COR-L47 (cell line): ENCODE measurements at regions not wholly inside any gene's neighbourhood (a gene's known extent, or its start where the extent isn't known, plus 50 kb on each side); places are given as distances from the start of the nearest gene placed in this dataset.
"Not testable (repeated sequence)": the region's sequence is repeated elsewhere in the genome, so short reads cannot be mapped to it uniquely, and the experiment has no call there.

Experiments
- DNase-seq: peaks from one replicate; lab custom pipeline; 2025; lab: John Stamatoyannopoulos, UW

DNA sequence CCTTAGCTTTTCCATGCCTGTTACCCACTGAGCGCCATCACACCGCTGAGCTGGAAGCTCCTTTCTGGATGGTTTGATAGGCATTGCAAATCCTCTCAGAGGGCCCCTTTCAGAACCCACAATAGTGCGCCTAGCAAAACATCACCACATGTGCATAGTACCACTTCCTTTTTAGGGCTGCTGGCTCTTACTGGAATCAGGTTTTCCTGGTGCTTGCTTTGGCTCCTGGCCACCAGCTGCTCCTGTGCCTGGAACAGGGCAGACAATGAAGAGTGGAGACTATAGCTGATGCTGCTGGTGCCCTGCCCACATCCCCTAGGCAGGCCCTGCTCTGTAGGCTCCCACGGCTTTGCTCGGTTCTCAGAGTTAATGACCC lies 163.6 kb upstream of the SEMA6A start:
- DNase-seq = no peak

GRCh38 chr5:116736671-116737070 lies 162.0 kb upstream of the SEMA6A start:
- no peak for DNase-seq

DNA sequence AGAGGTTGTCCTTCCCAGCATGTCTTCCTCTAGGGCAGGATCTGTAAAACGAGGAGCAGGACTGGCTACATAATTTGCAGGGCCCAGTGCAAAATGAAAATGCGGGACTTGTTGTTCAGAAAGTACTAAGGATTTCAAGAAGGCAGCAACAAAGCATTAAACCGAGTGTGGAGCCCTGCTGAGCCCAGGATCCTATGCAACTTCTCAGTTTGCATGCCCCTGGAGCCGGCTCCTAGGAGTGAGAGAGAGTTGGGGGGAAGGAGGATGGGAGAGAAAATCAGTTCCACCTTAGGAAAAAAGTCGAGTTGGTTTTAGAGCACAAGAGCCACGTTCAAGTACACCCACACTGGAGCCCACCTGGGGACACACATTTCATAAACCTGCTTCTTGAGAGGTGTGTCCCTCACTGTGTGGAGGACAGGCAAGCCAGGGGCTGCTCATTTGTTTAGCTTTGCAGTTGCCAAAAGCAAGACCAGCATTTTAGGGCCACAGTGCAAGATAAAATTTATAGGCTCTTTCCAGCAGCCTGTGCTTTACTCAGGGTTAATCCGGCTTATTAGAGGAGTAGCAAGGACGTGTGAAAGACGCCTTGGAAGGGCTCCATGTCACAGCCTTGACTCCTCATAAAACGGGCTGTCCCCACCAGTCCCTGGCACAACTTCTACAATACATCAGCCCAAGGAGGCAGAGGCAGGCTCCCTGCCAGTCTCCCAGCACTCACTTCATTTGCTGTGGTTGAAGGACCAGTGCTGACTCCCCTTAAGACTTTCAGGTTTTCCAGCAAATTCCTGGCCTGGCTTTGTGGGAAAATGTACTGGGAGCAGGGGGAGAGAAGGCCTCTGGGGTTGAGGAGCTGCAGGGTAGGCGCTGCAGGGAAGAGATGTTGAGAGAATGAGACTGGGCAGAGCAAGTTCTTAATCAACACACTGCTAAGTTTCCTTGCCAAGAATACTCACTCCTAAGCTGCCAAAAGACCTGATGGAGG lies 159.7 kb upstream of the SEMA6A start:
- no peak for DNase-seq

- no peak for DNase-seq
Measured at GRCh38 chr5:116732591-116732990, 158.0 kb upstream of the SEMA6A start.

DNA sequence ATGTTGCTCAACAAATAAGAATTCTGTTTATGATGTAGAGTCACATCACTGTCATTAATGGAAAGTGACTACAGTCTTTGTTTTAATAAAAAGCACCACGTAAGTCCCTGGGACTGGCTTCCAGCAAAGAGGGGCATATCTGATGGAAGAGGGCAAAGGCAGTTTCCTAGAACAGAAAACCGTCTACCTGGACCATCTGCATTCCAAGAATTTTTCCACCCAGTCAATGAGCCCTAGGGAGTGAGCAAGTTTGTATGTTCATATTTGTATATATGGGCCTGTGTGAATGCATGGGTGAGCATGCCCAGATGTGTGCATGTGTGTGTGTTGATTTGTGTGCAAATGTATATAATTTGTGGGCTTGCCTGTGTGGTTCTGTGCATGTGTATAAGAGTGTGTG lies 156.8 kb upstream of the SEMA6A start:
- no peak for DNase-seq

- no peak for DNase-seq
Measured at GRCh38 chr5:116730706-116731105, 156.1 kb upstream of the SEMA6A start.

- DNase-seq = no peak
Measured at GRCh38 chr5:116730185-116730584, 155.6 kb upstream of the SEMA6A start.

- DNase-seq = no peak
Measured at GRCh38 chr5:116727248-116727647, 152.6 kb upstream of the SEMA6A start.

GRCh38 chr5:116726180-116726579 lies 151.6 kb upstream of the SEMA6A start:
- not testable (repeated sequence) for DNase-seq

DNA sequence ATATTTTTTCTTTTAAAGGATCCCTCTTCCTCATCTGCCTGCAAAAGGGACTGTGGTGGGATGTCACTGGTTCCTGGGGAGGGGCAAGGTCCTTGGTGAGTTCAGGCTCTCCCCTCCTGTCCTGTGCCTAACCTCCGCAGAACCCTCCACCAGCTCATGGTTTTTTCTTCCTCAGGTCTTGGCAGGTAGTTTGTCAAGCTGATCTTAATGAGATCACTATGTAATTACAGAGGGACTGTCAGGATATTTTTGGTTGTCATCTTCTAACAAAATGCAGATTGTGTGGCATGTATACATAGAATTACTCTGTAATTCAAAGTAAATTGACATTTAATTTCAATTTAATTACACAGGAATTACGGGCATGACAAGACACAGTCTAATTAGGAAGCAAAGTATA lies 150.3 kb upstream of the SEMA6A start:
- DNase-seq = no peak

GRCh38 chr5:116722651-116723050 lies 148.0 kb upstream of the SEMA6A start:
- no peak for DNase-seq

- DNase-seq = no peak
Measured at GRCh38 chr5:116719106-116719505, 144.5 kb upstream of the SEMA6A start.

- DNase-seq = no peak
Measured at GRCh38 chr5:116718317-116718716, 143.7 kb upstream of the SEMA6A start.

GRCh38 chr5:116709082-116709481 lies 134.5 kb upstream of the SEMA6A start:
- DNase-seq = no peak

GRCh38 chr5:116705121-116705519 lies 130.5 kb upstream of the SEMA6A start:
- not testable (repeated sequence) for DNase-seq

- DNase-seq = no peak
Measured at GRCh38 chr5:116703941-116704340, 129.3 kb upstream of the SEMA6A start.

DNA sequence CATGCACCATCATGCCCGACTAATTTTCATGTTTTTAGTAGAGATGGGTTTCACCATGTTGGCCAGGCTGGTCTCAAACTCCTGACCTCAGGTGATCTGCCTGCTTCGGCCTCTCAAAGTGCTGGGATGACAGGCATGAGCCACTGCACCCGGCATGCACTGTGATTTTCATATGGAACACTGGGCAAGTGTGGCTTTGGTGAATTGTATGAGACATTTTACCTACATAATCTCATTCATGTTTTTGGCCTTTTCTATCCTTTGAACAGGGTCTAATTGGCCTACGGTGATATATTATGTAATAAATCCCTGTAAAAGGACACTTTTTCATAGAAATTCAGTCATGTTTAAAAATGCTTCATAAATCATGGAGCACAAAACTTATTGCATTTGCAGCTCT lies 128.7 kb upstream of the SEMA6A start:
- no peak for DNase-seq

DNA sequence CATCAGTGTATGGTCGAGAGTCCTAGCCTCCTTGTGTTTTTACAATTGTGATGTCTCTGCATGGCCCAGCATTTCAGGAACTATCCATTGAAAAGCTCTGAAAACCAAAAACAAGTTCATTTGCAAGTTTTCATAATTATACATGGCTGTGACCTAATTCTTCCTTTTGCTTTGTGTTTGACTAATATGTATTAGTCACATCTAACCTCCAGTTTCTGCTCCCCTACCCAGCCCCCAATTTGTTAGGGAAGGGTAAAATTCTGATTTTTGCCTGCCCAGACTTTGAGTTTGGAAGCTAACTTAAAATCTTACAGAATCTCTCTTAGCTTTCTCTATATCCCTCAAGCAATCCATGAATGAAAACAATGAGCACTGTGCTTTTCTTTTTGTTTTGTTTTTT lies 128.2 kb upstream of the SEMA6A start:
- no peak for DNase-seq

DNA sequence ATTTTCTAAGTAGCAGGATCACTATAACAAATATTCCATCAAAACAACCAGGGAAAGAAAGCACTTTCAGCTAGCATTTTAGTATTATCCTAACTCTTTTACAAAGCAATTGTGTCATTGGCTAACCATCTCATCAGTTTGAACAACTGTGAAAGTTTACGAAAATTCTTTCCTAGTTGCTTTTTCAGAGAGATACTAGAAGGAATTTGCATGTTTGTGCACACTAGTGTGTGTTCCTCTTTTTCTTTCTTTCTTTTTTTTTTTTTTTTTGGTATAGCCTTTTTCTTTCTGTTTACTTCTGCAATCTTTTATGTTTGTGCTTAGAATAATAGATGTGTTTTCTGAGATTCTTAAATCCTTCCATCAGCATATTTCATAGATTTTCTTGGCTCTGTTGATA lies 124.7 kb upstream of the SEMA6A start:
- DNase-seq = no peak

DNA sequence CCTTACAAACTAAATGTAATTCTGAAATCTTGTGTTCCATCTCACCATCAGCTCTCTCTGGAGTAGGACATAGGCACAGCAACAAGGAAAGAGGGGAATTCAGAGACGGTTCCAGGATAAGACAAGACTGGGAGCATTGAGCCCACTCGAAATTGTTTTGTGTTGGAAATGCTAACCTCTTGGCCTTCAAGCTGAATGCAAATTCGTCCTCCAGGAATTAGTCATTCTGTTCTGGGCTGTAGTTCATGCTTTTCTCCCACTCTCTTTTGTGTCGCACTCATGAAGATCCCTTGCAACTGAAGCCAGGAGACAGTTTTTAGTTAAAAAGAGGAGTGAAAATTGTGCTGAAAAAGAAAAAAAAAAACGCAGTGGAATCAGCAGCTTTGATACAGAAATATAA lies 121.7 kb upstream of the SEMA6A start:
- no peak for DNase-seq

DNA sequence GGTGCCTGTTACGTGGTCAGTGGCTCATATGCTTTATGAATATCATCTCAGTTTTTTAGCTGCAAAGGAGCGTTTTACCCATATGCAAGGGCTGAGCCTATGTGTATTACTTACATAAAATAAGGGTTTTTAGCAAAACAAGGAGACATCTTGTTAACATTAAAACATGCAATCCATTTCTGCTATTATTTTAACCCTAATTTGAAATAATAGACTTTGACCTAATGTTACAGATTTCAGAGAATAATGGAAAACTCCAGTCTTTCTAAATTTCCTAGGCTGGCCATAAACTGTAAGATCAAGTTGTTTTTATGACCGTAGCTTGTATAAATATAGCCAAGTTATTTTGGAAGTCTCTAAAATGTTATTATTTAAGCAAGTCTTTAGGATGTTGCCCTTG lies 121.1 kb upstream of the SEMA6A start:
- DNase-seq = no peak

GRCh38 chr5:116686438-116686837 lies 111.8 kb upstream of the SEMA6A start:
- no peak for DNase-seq

DNA sequence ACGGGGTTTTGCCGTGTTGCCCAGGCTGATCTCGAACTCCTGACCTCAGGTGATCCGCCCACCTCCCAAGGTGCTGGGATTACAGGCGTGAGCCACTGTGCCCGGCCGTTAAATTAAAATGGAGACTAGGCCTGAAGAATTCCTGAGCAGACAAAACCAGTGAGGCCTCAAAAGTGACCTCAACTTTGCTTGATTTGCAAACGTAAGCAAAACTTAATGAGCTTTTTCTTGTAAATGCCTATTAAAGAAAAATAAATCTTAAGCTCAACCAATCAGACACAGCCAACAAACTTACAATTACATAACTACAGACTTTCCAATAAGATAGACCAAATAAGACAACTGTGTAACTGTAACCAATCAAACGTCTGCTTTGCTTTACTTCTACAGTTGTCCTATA lies 111.3 kb upstream of the SEMA6A start:
- no peak for DNase-seq

DNA sequence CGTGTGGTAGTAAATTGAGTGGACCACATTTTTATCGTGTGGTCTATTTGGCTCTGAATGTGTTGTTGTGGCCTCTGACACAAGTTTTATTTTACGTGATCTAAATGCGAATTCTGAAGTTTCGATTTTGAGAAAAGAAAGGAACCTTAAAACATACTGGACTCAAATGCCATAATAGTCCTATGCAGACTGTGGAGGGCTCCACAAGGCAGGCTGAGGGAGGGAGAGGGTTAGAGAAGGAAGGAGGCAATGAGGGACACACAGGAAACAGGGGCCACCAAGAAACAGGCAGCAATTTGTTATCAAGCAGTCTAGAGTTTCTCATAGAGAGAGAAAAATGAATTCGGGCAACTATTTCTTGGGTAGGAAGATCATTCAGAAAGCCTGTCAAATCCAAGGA lies 110.4 kb upstream of the SEMA6A start:
- no peak for DNase-seq
